Calu3 (cell line): ENCODE measurements at regions not wholly inside any gene's neighbourhood (a gene's known extent, or its start where the extent isn't known, plus 50 kb on each side); places are given as distances from the start of the nearest gene placed in this dataset.

Experiments
- BruUV-seq: library from RNA; stranded (reverse); fragments of 400-500 nt; replicated peaks from 2 replicates; lab custom pipeline; 2021; lab: Mats Ljungman, UMichigan
- CTCF ChIA-PET: fragments of 300-600 bp; sonication (Branson Sonifier 250); formaldehyde crosslinking; loops from one replicate; lab custom pipeline; 2022; ENCODE audit warnings: antibody characterized with exemption; lab: Charles Lee
- DNase-seq: peaks from one replicate; pipeline ENCODE4 v3.0.0; 2022
- H3K27ac Mint-ChIP-seq: one replicate; pipeline ENCODE4 v1.8.0; 2022; ENCODE audit warnings: mixed read lengths; ENCODE audit not compliant: unreplicated experiment
- H3K27me3 Mint-ChIP-seq: one replicate; pipeline ENCODE4 v1.8.0; 2022; ENCODE audit warnings: mixed read lengths; ENCODE audit not compliant: unreplicated experiment
- H3K36me3 Mint-ChIP-seq: one replicate; pipeline ENCODE4 v1.8.0; 2022; ENCODE audit warnings: mild to moderate bottlenecking, moderate library complexity, mixed read lengths; ENCODE audit not compliant: insufficient read depth, unreplicated experiment
- H3K4me1 Mint-ChIP-seq: one replicate; pipeline ENCODE4 v1.8.0; 2022; ENCODE audit warnings: mild to moderate bottlenecking, low read depth, mixed read lengths; ENCODE audit not compliant: unreplicated experiment
- H3K4me3 Mint-ChIP-seq: one replicate; pipeline ENCODE4 v1.8.0; 2022; ENCODE audit warnings: mild to moderate bottlenecking, low read depth, moderate library complexity, mixed read lengths; ENCODE audit not compliant: unreplicated experiment
- H3K9me3 Mint-ChIP-seq: one replicate; pipeline ENCODE4 v1.8.0; 2022; ENCODE audit warnings: low read depth, mixed read lengths; ENCODE audit not compliant: unreplicated experiment
- CTCF ChIP-seq: fragments of 200-600 bp; IDR thresholded peaks from one replicate; pipeline ENCODE4 v1.8.0; 2022; ENCODE audit warnings: antibody characterized with exemption; ENCODE audit not compliant: unreplicated experiment
- intact Hi-C: fragments of 100-400 bp; cut with micrococcal nuclease; formaldehyde crosslinking; loops from one replicate; pipeline ENCODE4 v1.10.0; 2022; ENCODE audit not compliant: unreplicated experiment

DNA sequence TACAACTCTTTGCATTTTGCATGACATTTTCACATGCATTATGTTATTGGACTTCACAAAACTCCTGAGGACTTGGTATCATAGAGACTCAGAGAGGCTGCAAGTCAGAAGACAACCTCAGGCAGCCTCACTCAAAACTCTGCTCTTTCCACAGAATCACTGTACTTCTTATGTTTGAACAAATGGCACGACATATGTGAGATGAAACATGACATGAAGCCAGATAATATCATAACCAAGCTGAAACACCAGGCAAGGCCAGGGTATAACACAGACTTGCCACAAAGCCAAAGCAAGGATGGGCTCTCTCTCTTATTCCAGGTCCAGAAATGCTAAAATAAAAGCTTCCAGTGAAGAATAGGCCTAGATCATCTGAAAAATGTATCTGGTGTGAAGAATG is 425.8 kb upstream of the CDH5 start:
- CTCF ChIA-PET, result no interaction called here
- peaks cover 74% of the 10 kb centered on the region for H3K27me3 Mint-ChIP-seq
- BruUV-seq, result no TSS peak

GRCh38 chr16:65938083-65938482 is 428.4 kb upstream of the CDH5 start:
- CTCF ChIA-PET, result no interaction called here
- intact Hi-C loops, result no loop called here
- Mint-ChIP-seq H3K4me1 (no peaks in the 10 kb centered on the region), H3K36me3 (no peaks in the 10 kb centered on the region), H3K9me3 (peaks cover 3% of the 10 kb centered on the region), H3K4me3 (no peak overlapping the region), H3K27me3 (peaks cover 57% of the 10 kb centered on the region), H3K27ac (no peak overlapping the region)
- DNase-seq, result no peak
- no TSS peak for BruUV-seq
- no peak for TF ChIP-seq CTCF

More for the DNA sequence above, 425.8 kb upstream of the CDH5 start:
- DNase-seq, result no peak
- no peak for TF ChIP-seq CTCF
- Mint-ChIP-seq H3K27ac (no peak overlapping the region), H3K4me1 (no peaks in the 10 kb centered on the region), H3K36me3 (no peaks in the 10 kb centered on the region), H3K9me3 (peaks cover 3% of the 10 kb centered on the region), H3K4me3 (no peak overlapping the region)
- intact Hi-C loops, result no loop called here

- peaks cover 54% of the 10 kb centered on the region for H3K27me3 Mint-ChIP-seq
- H3K4me3 Mint-ChIP-seq, result no peak overlapping the region
- H3K4me1 Mint-ChIP-seq, result no peaks in the 10 kb centered on the region
- intact Hi-C loops, result no loop called here
- TF ChIP-seq CTCF, result no peak
- H3K36me3 Mint-ChIP-seq, result no peaks in the 10 kb centered on the region
- H3K9me3 Mint-ChIP-seq, result peaks cover 3% of the 10 kb centered on the region
- no peak for DNase-seq
- BruUV-seq, result no TSS peak
- CTCF ChIA-PET, result no interaction called here
- H3K27ac Mint-ChIP-seq, result no peak overlapping the region
Observed at GRCh38 chr16:65937455-65937854, 429.0 kb upstream of the CDH5 start.

GRCh38 chr16:65936096-65936495 is 430.4 kb upstream of the CDH5 start:
- Mint-ChIP-seq H3K4me3 (no peak overlapping the region), H3K4me1 (no peaks in the 10 kb centered on the region), H3K36me3 (no peaks in the 10 kb centered on the region), H3K27me3 (peaks cover 54% of the 10 kb centered on the region), H3K27ac (no peak overlapping the region), H3K9me3 (peaks cover 3% of the 10 kb centered on the region)
- DNase-seq, result no peak
- CTCF ChIA-PET, result interaction anchor here (0.6 kb wide), 1 partner anchor 854 kb away, joined by 5 read pairs; no protein-coding TSS in a partner anchor
- intact Hi-C loops, result no loop called here
- no peak for TF ChIP-seq CTCF
- BruUV-seq, result no TSS peak
